Esophagus muscularis mucosa (tissue), 4 donors: ENCODE measurements at regions not wholly inside any gene's neighbourhood (a gene's known extent, or its start where the extent isn't known, plus 50 kb on each side); places are given as distances from the start of the nearest gene placed in this dataset.

Experiments
- DNase-seq: peaks from one replicate; pipeline ENCODE4 v3.0.0-alpha.2; 2017; ENCODE audit errors: extremely low spot score
- H3K27ac ChIP-seq, 4 donors: fragments of 200-600 bp; sonication (generic); replicated peaks in 1 of 4; 1 replicate in 3 of 4; 2 replicates in 1 of 4; pipeline ENCODE4 v1.5.1; 2016 to 2019; ENCODE audit warnings: mild to moderate bottlenecking in 1 of 4
- H3K27me3 ChIP-seq, 4 donors: fragments of 200-600 bp; sonication (generic); one replicate each; pipeline versions ENCODE4 v1.5.1 to v1.6.0; 2016 to 2019
- H3K36me3 ChIP-seq, 4 donors: fragments of 200-600 bp; sonication (generic); one replicate each; pipeline ENCODE4 v1.5.1; 2016 to 2019
- H3K4me1 ChIP-seq, 4 donors: fragments of 200-600 bp; sonication (generic); one replicate each; pipeline ENCODE4 v1.5.1; 2016 to 2019
- H3K4me3 ChIP-seq, 4 donors: fragments of 200-600 bp; sonication (generic); 1 replicate in 2 of 4; 2 replicates in 2 of 4; pipeline ENCODE4 v1.5.1; 2016 to 2019; ENCODE audit warnings: mild to moderate bottlenecking in 4 of 4, moderate library complexity in 1 of 4
- H3K9me3 ChIP-seq, 4 donors: fragments of 200-600 bp; sonication (generic); 1 replicate in 3 of 4; 2 replicates in 1 of 4; pipeline ENCODE4 v1.5.1; 2016 to 2019
- EP300 ChIP-seq: sonication (generic); formaldehyde crosslinking; IDR thresholded peaks from one replicate; pipeline ENCODE4 v1.6.1; 2017; ENCODE audit warnings: antibody characterized with exemption
- POLR2A ChIP-seq: fragments of 450-650 bp; IDR thresholded peaks from one replicate; pipeline ENCODE4 v1.6.1; 2017; ENCODE audit warnings: antibody characterized with exemption, moderate library complexity, mild to moderate bottlenecking, low read depth
- POLR2AphosphoS5 ChIP-seq, 2 donors: sonication (generic); formaldehyde crosslinking; IDR thresholded peaks; one replicate each; pipeline ENCODE4 v1.6.1; 2017; ENCODE audit warnings: antibody characterized with exemption in 2 of 2
- WGBS: methylation state at CpG from one replicate; pipeline ENCODE4 v1.1.5; 2018; 5-methylcytosine and 5-hydroxymethylcytosine counted together
- intact Hi-C: fragments of 100-400 bp; cut with DNase I; formaldehyde crosslinking; loops from one replicate; pipeline ENCODE4 v1.15.1; 2023
- TF ChIP-seq, protein P1 (sequence below), 3 experiments: fragments of 200-600 bp in 2 of 3; fragments of 450-650 bp in 1 of 3; sonication (generic) in 2 of 3; IDR thresholded peaks; one replicate each; pipeline ENCODE4 v1.5.1; 2017 to 2019; ENCODE audit warnings: antibody characterized with exemption in 3 of 3, mild to moderate bottlenecking in 2 of 3, moderate library complexity in 1 of 3

DNA sequence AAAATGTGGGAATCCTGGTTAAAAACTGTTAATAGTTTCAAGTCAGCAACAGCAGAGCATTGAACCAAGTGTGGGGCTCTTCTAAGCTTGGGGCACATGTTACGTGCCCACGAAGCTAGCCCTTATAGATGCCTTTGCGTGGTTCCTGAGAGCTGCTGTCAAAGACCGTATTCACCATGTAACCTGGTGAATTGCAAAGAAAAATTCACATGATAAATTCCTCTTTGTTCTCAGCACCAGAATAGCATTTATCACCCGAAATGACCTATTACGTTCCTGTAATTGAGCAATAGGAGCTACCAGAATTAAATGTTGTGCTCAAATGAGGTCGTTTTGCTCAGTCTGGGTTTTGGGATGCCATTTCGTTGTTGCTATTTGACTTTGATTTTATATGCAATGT is 202.6 kb upstream of the PRPS1L1 start:
- Histone ChIP-seq H3K36me3 (no peaks in the 10 kb centered on the region), H3K4me1 (peaks cover 12 to 59% (median 36%) of the 10 kb centered on the region in 4 donors), H3K27ac (peak overlapping the region in 1 of 4 donors; percentile 41), H3K4me3 (no peak overlapping the region), H3K27me3 (no peaks in the 10 kb centered on the region), H3K9me3 (no peaks in the 10 kb centered on the region)
- 83% methylated on average over 8 of the region's 8 CpGs for WGBS
- TF ChIP-seq EP300 = no peak
- TF ChIP-seq, protein P1, sequence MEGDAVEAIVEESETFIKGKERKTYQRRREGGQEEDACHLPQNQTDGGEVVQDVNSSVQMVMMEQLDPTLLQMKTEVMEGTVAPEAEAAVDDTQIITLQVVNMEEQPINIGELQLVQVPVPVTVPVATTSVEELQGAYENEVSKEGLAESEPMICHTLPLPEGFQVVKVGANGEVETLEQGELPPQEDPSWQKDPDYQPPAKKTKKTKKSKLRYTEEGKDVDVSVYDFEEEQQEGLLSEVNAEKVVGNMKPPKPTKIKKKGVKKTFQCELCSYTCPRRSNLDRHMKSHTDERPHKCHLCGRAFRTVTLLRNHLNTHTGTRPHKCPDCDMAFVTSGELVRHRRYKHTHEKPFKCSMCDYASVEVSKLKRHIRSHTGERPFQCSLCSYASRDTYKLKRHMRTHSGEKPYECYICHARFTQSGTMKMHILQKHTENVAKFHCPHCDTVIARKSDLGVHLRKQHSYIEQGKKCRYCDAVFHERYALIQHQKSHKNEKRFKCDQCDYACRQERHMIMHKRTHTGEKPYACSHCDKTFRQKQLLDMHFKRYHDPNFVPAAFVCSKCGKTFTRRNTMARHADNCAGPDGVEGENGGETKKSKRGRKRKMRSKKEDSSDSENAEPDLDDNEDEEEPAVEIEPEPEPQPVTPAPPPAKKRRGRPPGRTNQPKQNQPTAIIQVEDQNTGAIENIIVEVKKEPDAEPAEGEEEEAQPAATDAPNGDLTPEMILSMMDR (IDR thresholded peaks at IDR 0.05) = no peak
- TF ChIP-seq POLR2A = no peak
- TF ChIP-seq POLR2AphosphoS5 (IDR thresholded peaks at IDR 0.05) = no peak
- intact Hi-C loops = no loop called here
- no peak for DNase-seq

GRCh38 chr7:18231854-18232253 is 204.2 kb upstream of the PRPS1L1 start:
- peaks cover 4 to 43% (median 27%) of the 10 kb centered on the region in 4 donors for H3K4me1 ChIP-seq
- intact Hi-C loops = no loop called here
- DNase-seq = no peak
- H3K9me3 ChIP-seq = no peaks in the 10 kb centered on the region
- 85% methylated on average over 4 of the region's 4 CpGs for WGBS
- H3K36me3 ChIP-seq = no peaks in the 10 kb centered on the region
- TF ChIP-seq POLR2AphosphoS5 (IDR thresholded peaks at IDR 0.05) = no peak
- TF ChIP-seq, protein P1 (IDR thresholded peaks at IDR 0.05) = no peak
- TF ChIP-seq POLR2A = no peak
- TF ChIP-seq EP300 = no peak
- no peaks in the 10 kb centered on the region for H3K27me3 ChIP-seq
- H3K4me3 ChIP-seq = no peak overlapping the region
- H3K27ac ChIP-seq = no peak overlapping the region

GRCh38 chr7:18234519-18234918 is 206.9 kb upstream of the PRPS1L1 start:
- Histone ChIP-seq H3K27me3 (no peaks in the 10 kb centered on the region), H3K4me1 (peaks cover 0 to 46% (median 21%) of the 10 kb centered on the region in 4 donors), H3K36me3 (no peaks in the 10 kb centered on the region), H3K9me3 (no peaks in the 10 kb centered on the region), H3K27ac (no peak overlapping the region), H3K4me3 (no peak overlapping the region)
- no peak for DNase-seq
- 81% methylated on average over 2 of the region's 2 CpGs for WGBS
- no peak for TF ChIP-seq POLR2AphosphoS5 (IDR thresholded peaks at IDR 0.05)
- TF ChIP-seq, protein P1 (IDR thresholded peaks at IDR 0.05) = no peak
- TF ChIP-seq POLR2A = no peak
- no peak for TF ChIP-seq EP300
- intact Hi-C loops = no loop called here

GRCh38 chr7:18235819-18236218 is 208.2 kb upstream of the PRPS1L1 start:
- peaks cover 0 to 47% (median 30%) of the 10 kb centered on the region in 4 donors for H3K4me1 ChIP-seq
- H3K27ac ChIP-seq = no peak overlapping the region
- DNase-seq = no peak
- TF ChIP-seq EP300 (no peak), POLR2AphosphoS5 (IDR thresholded peaks at IDR 0.05) (no peak)
- no peaks in the 10 kb centered on the region for H3K9me3 ChIP-seq
- no peak overlapping the region for H3K4me3 ChIP-seq
- H3K27me3 ChIP-seq = no peaks in the 10 kb centered on the region
- 100% methylated on average over 2 of the region's 2 CpGs for WGBS
- H3K36me3 ChIP-seq = no peaks in the 10 kb centered on the region
- intact Hi-C loops = no loop called here

DNA sequence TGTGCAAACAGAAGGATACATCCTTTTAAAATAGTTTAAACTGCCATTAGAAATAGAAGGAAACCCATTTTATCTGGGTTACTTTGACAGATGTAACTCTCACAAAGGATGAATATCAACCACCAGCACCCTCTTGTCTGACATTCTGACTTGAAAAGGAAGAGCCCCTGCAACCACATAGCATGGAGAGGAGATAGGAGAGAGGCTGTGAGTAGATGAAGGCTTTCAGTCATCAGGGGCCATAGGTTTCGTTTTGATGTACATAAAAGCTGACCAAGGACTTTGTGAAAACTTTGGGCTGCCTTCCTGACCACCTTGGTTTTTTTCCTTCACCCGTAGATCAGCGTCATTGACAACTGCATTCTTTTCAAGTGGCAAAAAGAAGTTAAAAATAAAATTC is 211.6 kb upstream of the PRPS1L1 start:
- H3K9me3 ChIP-seq = no peaks in the 10 kb centered on the region
- 46% methylated on average over 3 of the region's 3 CpGs for WGBS
- H3K4me3 ChIP-seq = no peak overlapping the region
- H3K27me3 ChIP-seq = no peaks in the 10 kb centered on the region
- intact Hi-C loops = no loop called here
- H3K36me3 ChIP-seq = no peaks in the 10 kb centered on the region
- peaks cover 0 to 39% (median 17%) of the 10 kb centered on the region in 4 donors for H3K4me1 ChIP-seq
- peak overlapping the region in 2 of 4 donors; percentile 11 to 13 for H3K27ac ChIP-seq
- TF ChIP-seq POLR2AphosphoS5 (IDR thresholded peaks at IDR 0.05) (no peak), POLR2A (no peak), EP300 (no peak)
- TF ChIP-seq, protein P1 (IDR thresholded peaks at IDR 0.05) = no peak
- DNase-seq = no peak
